ENCODE measurements at regions not wholly inside any gene's neighbourhood (a gene's known extent, or its start where the extent isn't known, plus 50 kb on each side); places are given as distances from the start of the nearest gene placed in this dataset.

GRCh38 chrX:727738-728621 is 97.4 kb downstream of the SHOX start:
- no peak for DNase-seq

- no peak for DNase-seq
Observed at GRCh38 chrX:725971-726370, 95.4 kb downstream of the SHOX start.

GRCh38 chrX:724256-724655 is 93.7 kb downstream of the SHOX start:
- no peak for DNase-seq

GRCh38 chrX:723781-724180 is 93.2 kb downstream of the SHOX start:
- DNase-seq: no peak

- no peak for DNase-seq
Observed at GRCh38 chrX:721354-721753, 90.8 kb downstream of the SHOX start.

GRCh38 chrX:720825-721224 is 90.2 kb downstream of the SHOX start:
- no peak for DNase-seq

- no peak for DNase-seq
Observed at GRCh38 chrX:720250-720649, 89.7 kb downstream of the SHOX start.

- no peak for DNase-seq
Observed at GRCh38 chrX:716136-716535, 85.5 kb downstream of the SHOX start.

- DNase-seq: no peak
Observed at GRCh38 chrX:714131-714530, 83.5 kb downstream of the SHOX start.
